Raji (cell line): ENCODE measurements at regions not wholly inside any gene's neighbourhood (a gene's known extent, or its start where the extent isn't known, plus 50 kb on each side); places are given as distances from the start of the nearest gene placed in this dataset.

Source experiments
- POLR2A ChIP-seq: IDR thresholded peaks from 2 replicates; pipeline ENCODE4 v1.6.1; 2011; ENCODE audit warnings: low read depth, low read length, control low read depth; ENCODE audit not compliant: insufficient read depth

- no peak for TF ChIP-seq POLR2A
Measured at GRCh38 chr5:124669956-124670721, 76.3 kb downstream of the ZNF608 start.

GRCh38 chr5:124669300-124669648 lies 77.2 kb downstream of the ZNF608 start:
- TF ChIP-seq POLR2A, result no peak

GRCh38 chr5:124668353-124669299 lies 77.8 kb downstream of the ZNF608 start:
- no peak for TF ChIP-seq POLR2A

- TF ChIP-seq POLR2A, result no peak
Measured at GRCh38 chr5:124665625-124666024, 80.8 kb downstream of the ZNF608 start.

GRCh38 chr5:124665035-124665434 lies 81.4 kb downstream of the ZNF608 start:
- TF ChIP-seq POLR2A, result no peak

- no peak for TF ChIP-seq POLR2A
Measured at GRCh38 chr5:124664287-124664686, 82.2 kb downstream of the ZNF608 start.

GRCh38 chr5:124663101-124663506 lies 83.3 kb downstream of the ZNF608 start:
- TF ChIP-seq POLR2A, result no peak

GRCh38 chr5:124662181-124662781 lies 84.2 kb downstream of the ZNF608 start:
- no peak for TF ChIP-seq POLR2A

GRCh38 chr5:124661317-124662141 lies 84.9 kb downstream of the ZNF608 start:
- TF ChIP-seq POLR2A, result no peak

GRCh38 chr5:124660229-124661093 lies 86.0 kb downstream of the ZNF608 start:
- TF ChIP-seq POLR2A, result no peak

- no peak for TF ChIP-seq POLR2A
Measured at GRCh38 chr5:124659798-124660197, 86.6 kb downstream of the ZNF608 start.

- TF ChIP-seq POLR2A, result no peak
Measured at GRCh38 chr5:124658867-124659557, 87.4 kb downstream of the ZNF608 start.

GRCh38 chr5:124655921-124656511 lies 90.4 kb downstream of the ZNF608 start:
- no peak for TF ChIP-seq POLR2A
